Uterus (tissue), 3 donors: ENCODE measurements at regions not wholly inside any gene's neighbourhood (a gene's known extent, or its start where the extent isn't known, plus 50 kb on each side); places are given as distances from the start of the nearest gene placed in this dataset.

Experiments used
- DNase-seq, 2 donors: peaks; one replicate each; pipeline ENCODE4 v3.0.0-alpha.2; 2019 to 2020
- H3K27ac ChIP-seq, 2 donors: fragments of 200-600 bp; sonication (generic); 1 replicate in 1 of 2; 2 replicates in 1 of 2; pipeline ENCODE4 v1.5.1; 2016 to 2018
- H3K27me3 ChIP-seq, 2 donors: fragments of 200-600 bp; sonication (generic); one replicate each; pipeline ENCODE4 v1.5.1; 2018 to 2019; ENCODE audit warnings: control low read depth in 1 of 2
- H3K36me3 ChIP-seq, 2 donors: fragments of 200-600 bp; sonication (generic); one replicate each; pipeline ENCODE4 v1.5.1; 2019; ENCODE audit warnings: control low read depth in 1 of 2
- H3K4me1 ChIP-seq, 2 donors: fragments of 200-600 bp; sonication (generic); one replicate each; pipeline ENCODE4 v1.5.1; 2018 to 2019; ENCODE audit warnings: control low read depth in 1 of 2
- H3K4me3 ChIP-seq, 2 donors: fragments of 200-600 bp; sonication (generic); 1 replicate in 1 of 2; 2 replicates in 1 of 2; pipeline ENCODE4 v1.5.1; 2018 to 2019; ENCODE audit warnings: mild to moderate bottlenecking in 1 of 2
- H3K9me3 ChIP-seq, 2 donors: fragments of 200-600 bp; sonication (generic); one replicate each; pipeline ENCODE4 v1.5.1; 2019; ENCODE audit warnings: control low read depth in 1 of 2
- CTCF ChIP-seq, 4 experiments: fragments of 200-600 bp in 2 of 4; fragments of 450-650 bp in 2 of 4; sonication (generic) in 2 of 4; IDR thresholded peaks; one replicate each; pipeline ENCODE4 v1.5.1; 2016 to 2019; ENCODE audit warnings: antibody characterized with exemption in 4 of 4, mild to moderate bottlenecking in 2 of 4, moderate library complexity in 1 of 4
- POLR2A ChIP-seq, 2 donors: fragments of 450-650 bp; IDR thresholded peaks; one replicate each; pipeline ENCODE4 v1.6.1; 2016; ENCODE audit warnings: antibody characterized with exemption in 2 of 2, mild to moderate bottlenecking in 1 of 2, moderate library complexity in 1 of 2
- intact Hi-C: fragments of 100-400 bp; cut with DNase I; formaldehyde crosslinking; loops from one replicate; pipeline ENCODE4 v1.15.1; 2023; ENCODE audit warnings: low total_unique reads
- donor health status: DM: yes; HTN: yes; CAD: no.

GRCh38 chr2:16023506-16024360 is 83.4 kb downstream of the MYCN start:
- no peaks in the 10 kb centered on the region for H3K4me1 ChIP-seq
- intact Hi-C loops = no loop called here
- no peak overlapping the region for H3K27ac ChIP-seq
- H3K4me3 ChIP-seq = no peak overlapping the region
- TF ChIP-seq CTCF (IDR thresholded peaks at IDR 0.05) (no peak), POLR2A (IDR thresholded peaks at IDR 0.05) (no peak)
- H3K9me3 ChIP-seq = no peaks in the 10 kb centered on the region
- DNase-seq = no peak
- no peaks in the 10 kb centered on the region for H3K36me3 ChIP-seq
- H3K27me3 ChIP-seq = no peaks in the 10 kb centered on the region

GRCh38 chr2:16022548-16023240 is 82.3 kb downstream of the MYCN start:
- Histone ChIP-seq H3K27me3 (no peaks in the 10 kb centered on the region), H3K27ac (no peak overlapping the region), H3K4me3 (no peak overlapping the region), H3K4me1 (no peaks in the 10 kb centered on the region), H3K9me3 (no peaks in the 10 kb centered on the region), H3K36me3 (no peaks in the 10 kb centered on the region)
- no peak for DNase-seq
- intact Hi-C loops = no loop called here
- TF ChIP-seq POLR2A (IDR thresholded peaks at IDR 0.05) = no peak
- TF ChIP-seq CTCF (IDR thresholded peaks at IDR 0.05) = no peak

GRCh38 chr2:16021611-16022363 is 81.4 kb downstream of the MYCN start:
- intact Hi-C loops = no loop called here
- no peaks in the 10 kb centered on the region for H3K36me3 ChIP-seq
- no peaks in the 10 kb centered on the region for H3K9me3 ChIP-seq
- no peaks in the 10 kb centered on the region for H3K4me1 ChIP-seq
- TF ChIP-seq CTCF (IDR thresholded peaks at IDR 0.05) = no peak
- no peak for DNase-seq
- no peaks in the 10 kb centered on the region for H3K27me3 ChIP-seq
- no peak overlapping the region for H3K4me3 ChIP-seq
- H3K27ac ChIP-seq = no peak overlapping the region

- Histone ChIP-seq H3K4me1 (no peaks in the 10 kb centered on the region), H3K4me3 (no peak overlapping the region), H3K36me3 (no peaks in the 10 kb centered on the region), H3K27me3 (no peaks in the 10 kb centered on the region), H3K9me3 (no peaks in the 10 kb centered on the region), H3K27ac (no peak overlapping the region)
- DNase-seq = no peak
- TF ChIP-seq CTCF (IDR thresholded peaks at IDR 0.05) (no peak), POLR2A (IDR thresholded peaks at IDR 0.05) (no peak)
- intact Hi-C loops = no loop called here
These were observed 80.1 kb downstream of the MYCN start for GRCh38 chr2:16020389-16021008.
